Left lung (tissue), 4 donors: ENCODE measurements at regions not wholly inside any gene's neighbourhood (a gene's known extent, or its start where the extent isn't known, plus 50 kb on each side); places are given as distances from the start of the nearest gene placed in this dataset.

ENCODE experiments used
- ATAC-seq: fragments of 200-7000 bp; cut with Tn5 transposase; one replicate; pipeline ENCODE4 v1.9.1; 2020; ENCODE audit warnings: moderate library complexity
- DNase-seq, 4 donors: peaks; one replicate each; pipeline ENCODE4 v3.0.0-alpha.2; 2013 to 2020
- H3K27ac ChIP-seq, 2 donors: fragments of 200-600 bp; sonication (generic) in 1 of 2; one replicate each; pipeline versions ENCODE4 v1.5.0 to v1.8.0; 2020 to 2021
- H3K27me3 ChIP-seq, 2 donors: fragments of 200-600 bp; sonication (generic) in 1 of 2; one replicate each; pipeline versions ENCODE4 v1.5.0 to v1.8.0; 2020 to 2021
- H3K36me3 ChIP-seq, 2 donors: fragments of 200-600 bp; sonication (generic) in 1 of 2; one replicate each; pipeline versions ENCODE4 v1.5.0 to v1.8.0; 2020 to 2021
- H3K4me1 ChIP-seq, 2 donors: fragments of 200-600 bp; one replicate each; pipeline ENCODE4 v1.8.0; 2021
- H3K4me3 ChIP-seq, 2 donors: fragments of 200-600 bp; sonication (generic) in 1 of 2; one replicate each; pipeline versions ENCODE4 v1.5.0 to v1.8.0; 2020 to 2021; ENCODE audit warnings: mild to moderate bottlenecking in 1 of 2
- H3K9me3 ChIP-seq, 2 donors: fragments of 200-600 bp; sonication (generic) in 1 of 2; one replicate each; pipeline versions ENCODE4 v1.5.0 to v1.8.0; 2020 to 2021
- CTCF ChIP-seq, 2 donors: fragments of 200-600 bp; sonication (generic) in 1 of 2; IDR thresholded peaks; one replicate each; pipeline versions ENCODE4 v1.5.0 to v1.8.0; 2021; ENCODE audit warnings: antibody characterized with exemption in 2 of 2
- intact Hi-C, 2 donors: fragments of 100-400 bp; cut with DNase I; formaldehyde crosslinking; loops; one replicate each; pipeline versions ENCODE4 v1.11.2 to v1.14.2; 2022
- donor health status: DM: no; HTN: yes; CAD: no.
- donor health status: DM: no; HTN: no; CAD: no.

GRCh38 chr6:8710668-8711431 lies 275.5 kb upstream of the SLC35B3 start:
- no peak for DNase-seq
- H3K27me3 ChIP-seq, result no peaks in the 10 kb centered on the region
- no peak overlapping the region for H3K27ac ChIP-seq
- no peak overlapping the region for H3K4me3 ChIP-seq
- no peaks in the 10 kb centered on the region for H3K36me3 ChIP-seq
- no peaks in the 10 kb centered on the region for H3K9me3 ChIP-seq
- intact Hi-C loops, result no loop called here
- ATAC-seq, result no peak
- no peak for TF ChIP-seq CTCF (IDR thresholded peaks at IDR 0.05)
- H3K4me1 ChIP-seq, result peaks cover 7 to 8% of the 10 kb centered on the region in 2 donors

GRCh38 chr6:8707956-8708772 lies 272.8 kb upstream of the SLC35B3 start:
- intact Hi-C loops, result no loop called here
- ATAC-seq (peak; percentile 93), DNase-seq (peak in 3 of 4 donors; percentile 36 to 71 (median 52))
- no peaks in the 10 kb centered on the region for H3K27me3 ChIP-seq
- no peaks in the 10 kb centered on the region for H3K9me3 ChIP-seq
- no peak overlapping the region for H3K27ac ChIP-seq
- H3K4me1 ChIP-seq, result peaks cover 7 to 8% of the 10 kb centered on the region in 2 donors
- H3K36me3 ChIP-seq, result no peaks in the 10 kb centered on the region
- peak in 1 of 2 donors; percentile 38 for TF ChIP-seq CTCF (IDR thresholded peaks at IDR 0.05)
- H3K4me3 ChIP-seq, result peak overlapping the region in 1 of 2 donors; percentile 15

- Histone ChIP-seq H3K9me3 (no peaks in the 10 kb centered on the region), H3K4me3 (no peak overlapping the region)
- intact Hi-C loops, result no loop called here
Measured at GRCh38 chr6:8707369-8707768, 272.0 kb upstream of the SLC35B3 start.

GRCh38 chr6:8705435-8706020 lies 270.2 kb upstream of the SLC35B3 start:
- Histone ChIP-seq H3K27me3 (no peaks in the 10 kb centered on the region), H3K27ac (no peak overlapping the region), H3K9me3 (no peaks in the 10 kb centered on the region), H3K4me1 (peaks cover 7 to 8% of the 10 kb centered on the region in 2 donors), H3K36me3 (no peaks in the 10 kb centered on the region), H3K4me3 (no peak overlapping the region)
- no peak for TF ChIP-seq CTCF (IDR thresholded peaks at IDR 0.05)
- no peak for ATAC-seq
- no peak for DNase-seq
- intact Hi-C loops, result no loop called here

More at GRCh38 chr6:8707369-8707768, 272.0 kb upstream of the SLC35B3 start:
- H3K27me3 ChIP-seq, result no peaks in the 10 kb centered on the region
- TF ChIP-seq CTCF (IDR thresholded peaks at IDR 0.05), result no peak
- H3K27ac ChIP-seq, result no peak overlapping the region
- no peaks in the 10 kb centered on the region for H3K36me3 ChIP-seq
- no peak for ATAC-seq
- no peak for DNase-seq
- H3K4me1 ChIP-seq, result peaks cover 7 to 8% of the 10 kb centered on the region in 2 donors

GRCh38 chr6:8703059-8703458 lies 267.7 kb upstream of the SLC35B3 start:
- intact Hi-C loops, result no loop called here
- no peak for TF ChIP-seq CTCF (IDR thresholded peaks at IDR 0.05)

More at GRCh38 chr6:8703059-8703458, 267.7 kb upstream of the SLC35B3 start:
- Histone ChIP-seq H3K27me3 (no peaks in the 10 kb centered on the region), H3K4me1 (peaks cover under 1 to 4% of the 10 kb centered on the region in 2 donors), H3K9me3 (no peaks in the 10 kb centered on the region), H3K27ac (no peak overlapping the region), H3K36me3 (no peaks in the 10 kb centered on the region), H3K4me3 (no peak overlapping the region)
- no peak for DNase-seq
- no peak for ATAC-seq
